Fibroblast of skin of back (primary cell): ENCODE measurements at regions not wholly inside any gene's neighbourhood (a gene's known extent, or its start where the extent isn't known, plus 50 kb on each side); places are given as distances from the start of the nearest gene placed in this dataset.

Source experiments
- DNase-seq: peaks from one replicate; pipeline ENCODE4 v3.0.0-alpha.2; 2013

DNA sequence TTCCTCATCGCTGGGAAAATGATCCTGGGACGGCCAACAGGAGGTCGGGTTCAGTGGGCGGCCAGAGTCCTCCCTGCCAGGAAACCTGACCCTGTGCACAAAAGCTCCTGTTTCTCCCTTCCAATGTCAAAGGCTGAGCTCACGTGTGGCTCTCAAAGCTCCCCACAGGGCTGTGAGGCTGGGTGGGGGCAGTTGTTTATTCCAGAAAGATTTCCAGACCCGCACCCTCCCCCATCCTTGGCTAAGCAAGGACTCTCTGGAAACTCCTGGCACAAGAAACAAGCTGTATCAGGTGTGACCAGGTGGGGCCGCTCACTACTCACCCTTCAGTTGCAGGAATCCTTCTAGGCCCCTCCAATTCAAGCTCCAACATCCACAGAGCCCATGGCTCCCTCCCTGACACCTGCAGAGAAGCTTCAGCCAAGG lies 131.9 kb downstream of the SHANK2 start:
- DNase-seq: no peak

DNA sequence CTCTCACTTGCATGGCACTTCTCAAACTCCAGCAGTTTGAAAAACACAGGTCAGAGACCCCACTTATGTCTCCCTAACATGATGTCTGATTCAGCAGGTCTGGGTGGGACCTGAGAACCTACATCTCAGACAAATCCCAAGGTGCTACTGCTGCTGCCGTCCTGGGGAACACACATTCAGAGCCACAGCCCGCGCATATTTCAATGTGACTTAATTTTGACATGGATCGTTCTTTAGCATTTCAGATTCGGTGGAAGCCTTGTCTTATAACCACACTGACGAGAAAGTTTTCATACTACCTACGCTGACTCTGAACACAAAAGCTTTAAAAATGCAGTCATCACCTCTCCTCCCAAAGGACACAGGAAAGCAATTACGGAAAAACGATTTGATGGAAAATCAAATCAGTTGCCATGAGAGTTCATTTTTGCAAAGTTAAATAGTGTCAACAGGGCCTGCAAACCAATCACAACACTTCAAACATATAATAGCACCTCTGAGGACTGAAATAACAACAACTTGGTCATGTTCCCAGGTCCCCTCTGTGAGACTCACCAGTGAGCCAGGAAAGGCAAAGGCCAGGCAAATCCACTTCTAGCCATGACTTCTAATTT lies 132.6 kb downstream of the SHANK2 start:
- DNase-seq: no peak

DNA sequence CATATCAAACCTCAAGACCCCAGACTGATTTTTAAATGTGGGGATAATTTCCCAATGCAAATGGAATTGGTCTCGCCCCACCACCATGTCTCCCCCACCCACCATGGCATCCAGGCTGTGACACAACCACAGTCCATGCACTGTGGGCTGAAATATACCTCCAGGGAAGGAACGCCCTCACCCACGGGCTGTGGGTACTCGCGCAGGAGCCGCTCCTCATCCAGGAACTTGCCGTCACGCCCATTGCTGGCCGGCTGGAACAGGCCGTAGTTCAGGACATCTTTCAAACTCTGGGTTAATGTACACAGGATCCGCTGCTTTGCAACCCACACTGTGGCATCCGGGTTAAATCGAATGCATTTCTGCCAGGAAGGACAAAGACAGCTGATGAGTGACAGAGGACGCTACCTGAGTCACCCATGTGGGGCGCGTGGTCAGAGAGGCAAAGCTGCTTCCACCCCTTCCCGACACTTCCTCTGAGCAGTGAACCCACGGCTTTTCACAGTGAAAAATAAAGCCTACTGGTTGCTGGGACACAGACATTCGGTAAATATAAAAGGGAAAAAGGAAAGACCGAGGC lies 133.6 kb downstream of the SHANK2 start:
- no peak for DNase-seq

DNA sequence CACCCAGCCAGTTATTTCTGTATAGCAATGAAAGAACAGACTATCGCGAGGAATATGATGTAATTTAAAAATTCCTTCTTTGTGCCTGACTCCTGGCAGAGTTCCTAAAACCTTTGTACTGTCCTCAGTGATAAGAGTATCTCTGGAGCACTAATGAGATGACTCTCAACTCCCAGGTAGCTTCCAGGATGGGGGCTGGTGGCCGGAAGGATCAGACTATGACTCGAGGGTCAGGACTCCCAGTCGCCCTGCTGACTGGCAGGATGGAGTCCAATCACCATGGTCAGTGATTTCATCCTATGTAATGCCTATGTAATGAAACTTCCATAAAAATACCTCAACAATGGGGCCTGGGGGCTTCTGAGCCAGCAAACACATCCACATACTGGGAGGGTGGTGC lies 135.1 kb downstream of the SHANK2 start:
- no peak for DNase-seq

DNA sequence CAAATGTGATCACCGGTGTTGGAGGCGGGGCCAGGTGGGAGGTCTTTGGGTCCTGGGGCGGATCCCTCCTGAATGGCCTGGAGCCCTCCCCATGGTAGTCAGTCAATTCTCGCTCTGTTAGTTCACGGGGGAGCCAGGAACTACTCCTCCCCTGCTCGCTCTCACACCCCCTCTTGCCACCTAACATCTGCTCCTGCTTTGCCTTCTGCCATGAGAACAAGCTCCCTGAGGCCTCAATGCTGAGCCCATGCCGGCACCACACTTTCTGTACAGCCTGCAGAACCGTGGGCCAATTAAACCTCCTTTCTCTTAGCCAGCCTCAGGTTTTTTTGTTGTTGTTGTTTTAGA lies 135.7 kb downstream of the SHANK2 start:
- no peak for DNase-seq

DNA sequence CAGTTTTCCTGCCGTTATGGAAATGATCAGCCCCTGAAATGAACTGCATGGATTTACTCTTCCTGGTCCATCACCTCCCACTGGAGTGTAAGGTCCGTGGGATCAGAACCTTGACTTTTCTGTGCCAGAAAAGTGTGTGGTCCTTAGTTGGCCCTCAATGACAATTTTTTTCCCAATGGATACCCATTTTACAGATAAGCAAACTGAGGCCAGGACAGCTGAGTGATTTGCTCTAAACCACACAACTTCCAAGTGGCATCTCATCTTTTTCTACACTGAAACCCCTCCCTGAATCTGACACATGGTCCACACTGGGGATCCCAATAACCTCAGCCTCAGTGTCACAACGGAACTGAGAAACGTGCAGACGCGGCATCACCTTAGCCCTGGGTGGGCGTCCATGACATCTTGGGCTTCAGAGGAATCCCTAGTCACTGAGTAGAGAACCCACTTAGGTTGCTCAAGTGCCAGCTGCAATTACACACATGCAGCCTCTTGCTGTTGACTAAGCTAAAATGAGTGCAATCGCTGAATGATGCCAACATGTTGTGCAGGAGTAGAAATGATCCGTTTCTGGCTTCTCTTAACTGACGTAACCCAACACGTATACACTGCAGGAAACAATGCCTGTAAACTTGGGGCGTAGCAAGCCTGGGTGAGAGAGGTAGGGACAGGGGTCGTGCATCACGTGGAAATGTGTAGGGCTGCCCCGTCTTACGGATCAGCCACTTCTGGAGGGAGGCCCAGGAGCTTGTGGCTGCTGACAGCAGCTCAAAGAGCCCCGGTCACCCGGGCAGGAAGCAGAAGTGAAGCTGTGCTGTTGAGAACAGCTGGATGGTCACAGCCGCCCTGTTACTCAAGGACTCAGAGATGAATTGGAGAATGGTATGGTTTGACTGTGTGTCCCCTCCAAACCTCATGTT lies 136.3 kb downstream of the SHANK2 start:
- no peak for DNase-seq

DNA sequence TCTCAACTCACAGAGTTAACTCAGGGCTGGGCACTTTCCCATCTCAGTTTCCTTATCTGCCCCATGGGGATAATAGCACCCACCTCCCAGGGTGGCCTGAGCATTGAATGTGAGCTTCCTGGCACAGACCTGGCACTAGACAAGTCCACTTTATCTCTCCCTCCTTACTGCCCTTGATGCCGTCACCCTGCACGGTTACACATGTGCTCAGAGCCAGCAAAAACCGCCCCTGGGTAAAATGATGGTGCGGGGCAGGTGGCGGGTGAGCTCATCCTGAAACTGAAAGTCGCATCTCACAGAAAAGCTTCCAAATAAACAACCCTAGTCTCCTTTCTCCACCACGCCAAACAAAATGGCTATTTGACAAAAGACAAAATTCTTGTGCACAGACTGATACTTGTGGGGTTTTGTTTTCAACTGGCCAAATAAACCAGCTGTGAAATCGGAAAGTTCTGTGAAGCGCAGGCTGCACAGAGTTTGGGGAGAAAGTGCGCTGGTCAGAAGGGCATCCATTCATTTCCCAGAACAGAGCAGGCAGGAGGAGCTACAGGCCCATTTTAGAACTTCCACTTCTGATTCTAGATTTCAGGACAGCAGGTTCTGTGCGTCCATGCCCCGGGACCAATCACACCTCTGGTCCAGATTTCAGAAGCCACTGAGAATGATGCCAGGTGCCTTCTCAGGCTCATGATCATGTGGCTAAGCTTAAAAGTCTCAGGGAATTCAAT lies 138.1 kb downstream of the SHANK2 start:
- no peak for DNase-seq

DNA sequence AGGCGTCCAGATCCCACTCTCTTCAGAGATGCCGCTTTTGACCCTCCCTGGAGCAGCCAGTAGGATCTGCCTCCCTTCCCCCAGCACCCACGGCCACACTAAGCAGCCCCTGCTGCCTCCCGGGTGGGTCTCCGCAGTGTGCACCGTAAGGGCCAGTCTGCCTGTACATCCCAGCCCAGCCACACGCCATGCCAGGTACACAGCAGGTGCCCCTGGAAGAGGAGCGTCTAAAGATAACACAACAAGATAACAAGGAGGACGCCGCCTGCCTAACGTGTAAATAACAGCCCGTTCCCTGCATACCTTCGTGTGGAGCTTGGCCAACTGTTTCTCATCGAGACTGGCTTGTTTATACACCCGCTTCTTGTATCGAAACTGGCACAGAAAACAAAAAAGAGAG lies 139.4 kb downstream of the SHANK2 start:
- no peak for DNase-seq

DNA sequence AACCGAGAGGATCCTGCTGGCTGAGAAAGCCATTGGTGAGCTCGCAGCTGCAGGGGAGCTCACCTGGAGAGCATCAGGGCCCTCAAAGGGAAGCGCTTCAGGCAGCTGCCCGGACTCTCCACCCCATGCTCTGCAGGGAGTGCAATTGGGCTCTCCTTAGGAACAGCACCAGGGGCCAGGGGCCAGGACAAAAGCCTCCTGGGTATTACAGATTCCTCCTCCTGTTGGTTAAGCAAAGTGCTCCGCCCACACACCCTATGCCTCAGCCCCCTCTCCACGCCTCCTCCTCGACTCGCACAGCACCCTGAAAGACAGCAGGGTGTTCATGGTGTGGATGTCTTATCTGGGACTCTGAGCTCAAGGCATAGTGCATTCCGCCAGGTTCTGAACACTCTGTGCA lies 139.9 kb downstream of the SHANK2 start:
- no peak for DNase-seq

DNA sequence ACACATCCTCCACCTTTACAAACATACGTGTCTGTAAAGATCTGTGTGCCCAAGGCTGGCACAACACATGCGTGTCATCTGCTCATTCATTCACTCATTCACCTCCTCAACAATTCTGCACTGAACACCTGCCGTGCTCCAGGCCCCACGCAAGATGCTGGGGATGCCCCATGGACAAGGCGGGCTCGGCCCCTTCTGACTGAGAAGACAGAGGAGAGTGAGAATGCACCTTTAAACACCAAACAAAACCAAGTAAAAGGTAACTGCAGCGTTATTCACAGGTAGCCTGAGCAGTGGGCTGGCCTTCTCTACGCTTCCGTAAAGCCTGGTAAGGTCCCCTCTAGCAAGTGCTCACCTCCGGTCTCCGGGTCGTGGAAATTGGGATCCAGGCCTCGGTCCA lies 142.8 kb downstream of the SHANK2 start:
- DNase-seq: no peak

DNA sequence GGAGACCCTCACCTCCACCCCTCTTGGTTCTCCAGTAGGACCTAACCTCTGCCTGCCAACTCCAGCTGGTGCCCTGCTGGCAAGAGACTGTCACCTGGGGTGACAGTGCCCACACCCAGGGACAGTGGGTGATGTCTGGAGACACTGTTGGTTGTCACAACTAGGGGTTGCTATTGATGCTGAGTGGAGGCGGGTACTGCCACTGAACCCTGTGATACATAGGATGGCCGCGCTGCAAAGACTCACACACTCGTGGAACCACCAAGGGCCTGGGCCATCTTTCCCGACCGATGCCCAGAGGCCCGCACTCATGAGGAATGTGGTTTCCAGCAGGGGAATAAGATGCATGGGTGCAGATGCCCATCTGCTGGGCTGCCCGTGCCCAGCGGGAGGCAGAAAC lies 143.2 kb downstream of the SHANK2 start:
- no peak for DNase-seq

DNA sequence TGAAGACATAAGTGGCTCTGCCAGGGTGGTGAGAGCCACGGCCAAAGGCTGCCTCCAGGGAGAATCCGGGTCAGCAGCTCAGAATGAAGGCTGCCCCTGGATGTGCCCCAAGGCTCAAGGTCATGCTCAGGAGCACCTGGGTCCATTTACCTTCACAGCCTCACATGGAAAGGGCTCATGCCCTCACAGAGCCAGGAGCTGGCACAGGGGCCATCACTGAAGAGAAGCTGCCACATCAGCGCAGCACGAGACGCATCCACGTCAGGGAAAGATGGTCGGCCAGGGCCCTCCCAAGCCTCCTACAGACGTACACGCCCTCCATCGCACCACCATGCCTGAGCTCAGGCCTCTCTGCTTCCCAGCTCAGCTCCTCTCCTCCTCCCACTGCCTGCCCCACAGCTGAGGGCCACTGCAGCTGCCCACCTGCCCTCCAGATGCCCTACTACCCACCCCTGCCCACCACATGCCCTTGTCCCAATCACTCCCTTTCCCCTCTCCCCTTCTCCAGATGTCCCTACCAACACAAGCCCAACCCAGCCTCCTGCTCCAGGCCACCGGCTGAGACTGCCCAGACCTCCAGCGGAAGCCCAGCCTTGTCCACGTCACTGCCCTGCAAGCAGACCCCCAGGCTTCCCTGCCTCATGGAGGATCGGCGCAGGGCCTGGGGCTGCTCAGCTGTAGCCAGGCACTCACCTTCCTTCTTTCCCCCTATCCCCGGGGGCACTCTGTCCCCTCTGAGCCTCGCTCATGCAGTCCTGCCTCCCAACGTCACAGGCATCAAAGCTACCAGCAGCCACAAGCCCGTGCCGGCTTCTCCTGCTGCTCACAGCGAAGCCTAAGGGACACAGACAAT lies 144.1 kb downstream of the SHANK2 start:
- DNase-seq: no peak

DNA sequence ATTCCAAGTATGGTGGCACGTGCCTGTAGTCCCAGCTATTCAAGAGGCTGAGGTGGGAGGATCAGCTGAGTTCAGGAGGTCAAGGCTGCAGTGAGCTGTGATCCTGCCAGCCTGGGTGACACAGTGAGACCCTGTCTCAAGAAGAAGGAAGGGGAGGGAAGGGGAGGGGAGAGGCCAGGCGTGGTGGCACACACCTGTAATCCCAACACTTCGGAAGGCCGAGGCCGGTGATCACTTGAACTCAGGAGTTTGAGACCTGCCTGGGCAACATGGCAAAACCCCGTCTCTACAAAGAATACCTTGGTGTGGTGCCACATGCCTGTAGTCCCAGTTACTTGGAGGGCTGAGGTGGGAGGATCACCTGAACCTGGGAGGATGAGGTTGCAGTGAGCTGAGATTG lies 145.7 kb downstream of the SHANK2 start:
- no peak for DNase-seq

DNA sequence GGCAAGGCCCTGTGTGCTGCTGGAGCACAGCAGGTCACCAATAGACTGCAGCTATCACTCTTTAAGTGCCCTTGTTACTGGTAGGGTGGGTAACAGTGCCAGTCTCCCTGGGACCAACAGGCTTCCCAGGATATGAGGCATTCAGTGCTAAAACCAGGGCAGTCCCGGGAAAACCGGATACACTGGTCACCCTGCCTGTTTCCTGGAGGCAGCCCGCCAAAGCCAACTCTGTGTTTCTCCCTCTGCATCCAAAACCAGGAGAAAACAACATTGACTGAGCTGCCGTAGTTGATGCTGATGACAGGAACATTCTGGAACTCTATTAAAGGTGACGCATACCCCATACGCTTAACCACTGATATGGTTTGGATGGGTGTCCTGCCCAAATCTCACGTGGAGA lies 149.1 kb downstream of the SHANK2 start:
- no peak for DNase-seq

DNA sequence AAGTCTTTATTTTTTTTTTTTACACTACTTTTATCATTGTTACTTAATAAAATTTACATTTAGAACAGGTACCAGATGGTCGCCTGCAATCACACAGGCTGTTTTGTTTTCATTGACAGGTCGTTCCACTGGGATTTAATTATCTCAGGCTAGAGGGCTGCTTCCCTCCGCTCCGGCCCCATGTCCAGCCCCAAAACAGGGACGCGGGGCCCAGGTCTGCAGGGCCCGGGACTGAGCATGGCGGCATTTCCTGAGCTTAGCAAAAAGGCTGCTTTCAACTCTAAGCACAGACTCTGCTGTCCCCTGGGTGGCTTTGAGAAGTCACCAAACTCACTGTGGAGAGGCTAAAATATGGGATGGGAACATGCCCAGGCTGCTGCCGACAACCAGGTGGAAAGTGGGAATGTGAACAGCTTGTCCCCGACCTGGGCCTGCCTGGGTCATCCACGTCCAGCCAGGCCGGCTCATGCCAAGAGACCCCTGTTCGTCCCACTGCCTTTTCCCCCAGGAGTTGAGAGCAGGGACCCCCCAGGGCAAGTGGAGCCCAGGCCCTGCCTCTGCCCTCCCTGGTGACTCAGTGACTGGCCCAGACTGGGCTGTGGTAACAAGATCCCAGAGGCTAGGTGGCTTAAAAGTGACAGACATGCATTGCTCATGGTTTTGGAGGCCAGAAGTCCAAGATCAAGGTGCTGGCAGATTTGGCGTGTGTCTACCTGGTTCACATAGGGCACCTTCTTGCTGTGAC lies 150.0 kb downstream of the SHANK2 start:
- DNase-seq: no peak

DNA sequence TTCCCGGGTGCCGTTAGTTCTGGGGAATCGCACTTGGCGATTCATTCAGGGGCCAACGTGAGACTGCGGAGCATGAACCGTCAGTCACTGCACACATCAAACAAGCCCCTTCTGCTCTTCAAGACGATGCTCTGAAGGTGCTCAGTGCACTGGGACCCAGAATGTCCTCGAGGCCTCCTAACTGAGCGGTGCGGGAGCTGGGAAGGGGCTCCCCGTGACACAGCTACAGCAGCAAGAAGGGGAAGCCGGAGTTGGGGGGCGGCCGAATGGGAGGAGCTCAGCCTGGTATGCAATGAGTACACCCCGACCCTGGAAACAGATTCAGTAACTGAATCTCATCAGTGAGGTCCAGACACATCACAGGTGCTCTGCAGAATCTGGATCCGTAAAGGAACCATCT lies 150.8 kb downstream of the SHANK2 start:
- DNase-seq: no peak

DNA sequence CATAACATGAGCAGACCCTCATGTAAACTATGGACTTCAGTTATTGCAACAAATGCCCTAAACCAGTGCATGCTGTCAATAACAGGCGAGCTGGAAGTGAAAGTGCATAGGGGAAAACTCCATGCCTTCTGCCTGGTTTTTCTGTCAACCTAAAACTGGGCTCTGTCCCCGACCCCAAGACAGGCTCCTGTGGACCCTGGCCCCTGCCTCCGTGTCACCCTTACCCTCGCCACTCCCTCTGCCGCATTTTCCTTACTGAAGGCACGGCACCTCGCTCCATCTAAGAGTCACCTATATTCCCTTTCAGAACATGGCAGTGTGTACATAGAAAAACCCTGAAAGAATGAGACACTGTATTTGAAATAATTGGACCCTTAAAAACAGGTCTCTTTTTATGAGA lies 151.3 kb downstream of the SHANK2 start:
- DNase-seq: no peak

DNA sequence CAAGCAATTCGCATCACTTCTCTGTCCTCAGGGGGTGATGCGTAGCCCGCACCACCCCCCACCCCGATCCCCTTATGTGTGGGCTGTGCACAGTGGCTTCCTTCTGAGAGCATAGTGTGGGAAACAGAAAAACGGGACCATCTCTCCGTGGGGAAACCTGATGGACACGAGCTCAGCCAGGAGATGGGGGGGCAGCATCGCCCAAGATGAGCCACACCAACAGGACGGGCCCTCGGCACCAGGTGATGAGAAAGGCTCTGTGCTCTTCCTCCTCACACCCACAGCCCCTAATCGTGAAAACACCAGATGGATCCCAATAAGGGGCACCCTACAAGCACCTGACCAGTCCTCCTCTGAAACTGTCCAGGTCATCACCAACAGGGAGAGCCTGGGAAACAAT lies 153.6 kb downstream of the SHANK2 start:
- no peak for DNase-seq

DNA sequence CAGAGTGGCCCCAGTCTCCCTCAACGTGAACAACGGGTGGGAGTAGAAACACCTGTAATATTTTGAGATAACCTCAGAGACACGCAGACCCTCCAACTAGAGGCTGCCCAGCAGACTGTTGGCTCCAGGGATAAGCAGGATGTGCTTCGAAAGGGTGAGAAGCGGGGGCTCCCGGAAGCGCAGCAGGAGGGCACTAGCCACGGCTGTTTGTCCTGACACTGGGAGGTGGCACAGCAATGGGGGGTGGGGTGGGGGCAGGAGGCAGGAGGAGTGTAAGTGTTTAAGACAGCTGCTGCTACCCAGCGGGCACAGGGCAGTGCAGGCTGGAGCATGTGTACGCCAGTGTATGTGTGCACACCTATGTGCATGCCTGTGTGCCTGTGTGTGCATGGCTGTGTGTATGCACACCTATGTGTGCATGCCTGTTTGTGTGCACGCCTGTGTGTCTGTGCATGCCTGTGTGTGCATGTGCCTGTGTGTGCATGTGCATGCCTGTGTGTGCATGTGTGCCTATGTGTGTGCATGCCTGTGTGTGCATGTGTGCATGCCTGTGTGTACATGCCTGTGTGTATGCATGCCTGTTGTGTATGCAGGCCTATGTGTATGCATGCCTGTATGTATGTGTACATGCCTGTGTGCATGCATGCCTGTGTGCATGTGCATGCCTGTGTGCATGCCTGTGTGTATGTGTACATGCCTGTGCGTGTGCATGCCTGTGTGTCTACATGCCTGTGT lies 154.7 kb downstream of the SHANK2 start:
- no peak for DNase-seq

DNA sequence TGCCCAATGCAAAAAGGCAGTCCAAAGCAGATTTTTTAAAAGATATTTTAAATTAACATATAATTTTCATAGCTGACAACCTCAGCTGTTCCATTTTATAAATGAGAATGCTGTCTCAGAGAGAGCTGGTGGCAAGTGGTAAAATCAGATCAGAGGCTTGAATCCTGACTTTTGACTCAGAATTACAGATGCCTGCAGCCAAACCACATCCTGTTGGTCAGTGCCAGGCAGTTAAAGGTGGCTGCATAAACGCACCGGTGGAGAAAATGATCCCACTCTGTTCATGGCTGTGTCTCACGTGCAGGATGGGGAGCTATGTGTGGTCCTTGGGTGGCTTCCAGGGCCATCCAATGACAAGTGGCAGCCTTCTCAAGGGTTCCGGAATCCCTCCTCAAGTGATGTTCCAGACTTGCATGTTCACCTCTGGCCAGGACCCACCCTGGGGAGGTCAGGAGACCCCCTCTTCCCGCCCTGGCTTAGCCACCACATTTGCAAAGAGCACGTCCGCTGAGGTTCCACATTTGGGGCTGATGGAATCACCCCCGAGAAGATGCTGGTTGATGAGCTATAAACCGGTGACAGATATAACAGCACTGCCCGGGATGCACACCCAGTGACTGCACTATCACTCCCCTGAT lies 155.5 kb downstream of the SHANK2 start:
- DNase-seq: no peak
